ENCODE measurements at regions not wholly inside any gene's neighbourhood (a gene's known extent, or its start where the extent isn't known, plus 50 kb on each side); places are given as distances from the start of the nearest gene placed in this dataset.

DNA sequence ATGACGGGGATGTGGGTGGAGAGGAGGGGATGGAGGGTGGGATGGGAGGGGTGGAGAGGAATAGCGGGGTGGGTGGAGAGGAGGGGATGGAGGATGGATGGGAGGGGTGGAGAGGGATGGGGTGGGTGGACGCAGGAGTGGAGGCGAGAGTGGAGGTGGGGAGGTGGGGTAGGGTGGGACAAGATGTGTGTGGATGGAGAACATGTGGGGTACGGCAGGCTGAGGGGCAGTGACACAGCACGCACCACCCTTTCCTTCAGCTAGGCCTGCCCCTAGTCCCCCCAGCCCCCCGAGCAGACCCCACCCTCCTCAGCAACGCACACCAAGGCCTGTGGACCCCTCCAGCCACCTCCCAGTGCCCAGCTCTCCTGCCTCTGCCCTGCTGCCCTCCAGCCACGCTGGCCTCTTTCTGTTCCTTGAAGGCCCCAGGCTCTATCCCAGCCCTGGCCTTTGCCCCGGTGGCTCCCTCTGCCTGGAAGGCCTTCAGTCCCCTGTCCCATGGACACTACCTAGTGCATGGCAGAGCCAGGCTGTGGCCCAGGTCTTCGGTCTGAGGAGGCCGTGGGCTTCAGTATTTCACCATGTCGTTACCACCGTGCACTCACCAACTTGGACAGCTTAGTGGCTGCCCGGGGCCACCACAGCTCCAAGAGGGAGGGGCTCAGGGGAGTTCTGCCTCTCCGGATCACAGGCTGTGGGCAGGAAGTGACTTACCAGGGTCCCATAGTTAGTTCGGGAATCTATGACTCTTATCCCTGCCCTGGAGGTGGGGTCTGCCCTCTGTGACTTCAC, 78.4 kb upstream of the PMEPA1 start:
- Histone ChIP-seq H3K23ac (ENCODE audit: insufficient read length) (no peak overlapping the region), H4K5ac (ENCODE audit: insufficient read length, low read depth, low read length) (no peak overlapping the region), H3K56ac (replicated peaks; ENCODE audit: insufficient read length, low read depth, low read length) (no peak overlapping the region), H3K14ac (ENCODE audit: insufficient read length) (no peak overlapping the region), H3K9me3 (ENCODE audit: insufficient read depth in 2 of 2, low read depth in 1 of 2, low read length in 1 of 2) (no peaks in the 10 kb centered on the region), H3K23me2 (ENCODE audit: low read depth, low read length) (0 out of 2 replicates have a peak, but pooled peaks cover 2% of the 10 kb centered on the region), H2BK20ac (ENCODE audit: low read length) (no peak overlapping the region), H3K4ac (replicated peaks; ENCODE audit: insufficient read length, low read depth, low read length) (no peak overlapping the region), H3K36me3 (ENCODE audit: control insufficient read depth in 2 of 4, insufficient read depth in 4 of 4, low read length in 3 of 4) (no peaks in the 10 kb centered on the region), H3K9ac (replicated peaks in 1 of 4; ENCODE audit: extremely low read depth in 1 of 4, low read depth in 3 of 4, low read length in 3 of 4) (no peak overlapping the region), H2BK120ac (replicated peaks; ENCODE audit: low read depth, low read length) (no peak overlapping the region), H3K27ac (ENCODE audit: low read depth, low read length) (no peak overlapping the region), H3K79me1 (ENCODE audit: low read depth, low read length) (no peaks in the 10 kb centered on the region), H3K18ac (ENCODE audit: extremely low read depth, low read length) (no peak overlapping the region), H4K8ac (ENCODE audit: extremely low read depth, insufficient read depth, low read length) (no peak overlapping the region), H3K4me1 (replicated peaks in 1 of 4; ENCODE audit: control insufficient read depth in 3 of 4, insufficient read depth in 4 of 4, low read length in 3 of 4) (no peaks in the 10 kb centered on the region; a peak in 1 of 7 replicates), H2AFZ (ENCODE audit: low read length) (no peak overlapping the region), H3K27me3 (replicated peaks in 1 of 4; ENCODE audit: control insufficient read depth in 3 of 4, extremely low read depth in 1 of 4, insufficient read depth in 3 of 4, low read length in 3 of 4) (no peaks in the 10 kb centered on the region), H2BK5ac (ENCODE audit: low read depth, low read length) (no peak overlapping the region), H2BK12ac (ENCODE audit: low read depth, low read length) (no peak overlapping the region), H3K4me2 (ENCODE audit: insufficient read depth in 1 of 2, low read depth in 2 of 2, low read length in 2 of 2) (no peak overlapping the region), H4K20me1 (replicated peaks in 1 of 2; ENCODE audit: control insufficient read depth in 1 of 2, insufficient read depth in 2 of 2, low read length in 2 of 2) (no peaks in the 10 kb centered on the region), H3K79me2 (ENCODE audit: control insufficient read depth in 1 of 2, insufficient read depth in 2 of 2, low read length in 2 of 2) (no peaks in the 10 kb centered on the region), H4K91ac (replicated peaks; ENCODE audit: insufficient read length, low read length) (no peak overlapping the region), H2BK15ac (ENCODE audit: low read length) (no peak overlapping the region), H3K4me3 (ENCODE audit: extremely low read depth in 1 of 4, insufficient read depth in 2 of 4, low read depth in 3 of 4, low read length in 4 of 4) (no peak overlapping the region), H2AK5ac (ENCODE audit: low read depth, low read length) (no peak overlapping the region)
- FAIRE-seq (no peak), DNase-seq (ENCODE audit: low read depth in 1 of 2, low spot score in 2 of 2) (no peak)
- POLR2A ChIA-PET (ENCODE audit: partially characterized antibody): no interaction called here
- 85 to 100% methylated on average over 1 to 9 of the region's 17 CpGs for WGBS, 2 experiments (ENCODE audit: extremely low coverage in 1 of 2, insufficient coverage in 1 of 2, insufficient read length in 1 of 2, insufficient replicate concordance in 2 of 2, low coverage in 1 of 2, low lambda C conversion rate in 2 of 2, missing lambda C conversion rate in 1 of 2)
- CTCF ChIA-PET (ENCODE audit: partially characterized antibody): interaction anchor here (1.2 kb wide), 1 partner anchor 28 kb away, joined by 3 read pairs; no protein-coding TSS in a partner anchor
- TF ChIP-seq SP1 (IDR thresholded peaks at IDR 0.05; ENCODE audit: low read depth, low read length) (no peak), SIX5 (IDR thresholded peaks at IDR 0.05; ENCODE audit: low read depth, low read length) (no peak), KDM1A (IDR thresholded peaks at IDR 0.05; ENCODE audit: borderline replicate concordance, low read length) (no peak), ASH2L (IDR thresholded peaks at IDR 0.05; ENCODE audit: low read length) (no peak), CHD2 (IDR thresholded peaks at IDR 0.05; ENCODE audit: low read length) (no peak), RNF2 (IDR thresholded peaks at IDR 0.05; ENCODE audit: borderline replicate concordance, low read depth, low read length, missing control alignments, poor library complexity, severe bottlenecking) (no peak), TEAD4 (IDR thresholded peaks at IDR 0.05; ENCODE audit: low read depth, low read length) (no peak), CEBPB (IDR thresholded peaks at IDR 0.05; ENCODE audit: low read depth, low read length) (no peak)
- TF ChIP-seq, protein P1, sequence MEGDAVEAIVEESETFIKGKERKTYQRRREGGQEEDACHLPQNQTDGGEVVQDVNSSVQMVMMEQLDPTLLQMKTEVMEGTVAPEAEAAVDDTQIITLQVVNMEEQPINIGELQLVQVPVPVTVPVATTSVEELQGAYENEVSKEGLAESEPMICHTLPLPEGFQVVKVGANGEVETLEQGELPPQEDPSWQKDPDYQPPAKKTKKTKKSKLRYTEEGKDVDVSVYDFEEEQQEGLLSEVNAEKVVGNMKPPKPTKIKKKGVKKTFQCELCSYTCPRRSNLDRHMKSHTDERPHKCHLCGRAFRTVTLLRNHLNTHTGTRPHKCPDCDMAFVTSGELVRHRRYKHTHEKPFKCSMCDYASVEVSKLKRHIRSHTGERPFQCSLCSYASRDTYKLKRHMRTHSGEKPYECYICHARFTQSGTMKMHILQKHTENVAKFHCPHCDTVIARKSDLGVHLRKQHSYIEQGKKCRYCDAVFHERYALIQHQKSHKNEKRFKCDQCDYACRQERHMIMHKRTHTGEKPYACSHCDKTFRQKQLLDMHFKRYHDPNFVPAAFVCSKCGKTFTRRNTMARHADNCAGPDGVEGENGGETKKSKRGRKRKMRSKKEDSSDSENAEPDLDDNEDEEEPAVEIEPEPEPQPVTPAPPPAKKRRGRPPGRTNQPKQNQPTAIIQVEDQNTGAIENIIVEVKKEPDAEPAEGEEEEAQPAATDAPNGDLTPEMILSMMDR (IDR thresholded peaks at IDR 0.05; ENCODE audit: control extremely low read depth in 1 of 3, insufficient read depth in 1 of 3, low read depth in 1 of 3, low read length in 3 of 3): no peak
- TF ChIP-seq, protein P2, sequence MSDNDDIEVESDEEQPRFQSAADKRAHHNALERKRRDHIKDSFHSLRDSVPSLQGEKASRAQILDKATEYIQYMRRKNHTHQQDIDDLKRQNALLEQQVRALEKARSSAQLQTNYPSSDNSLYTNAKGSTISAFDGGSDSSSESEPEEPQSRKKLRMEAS (IDR thresholded peaks at IDR 0.05): no peak

All from H1 (cell line).